Trophoblast cell (in vitro differentiated cells and primary cell): ENCODE measurements at regions not wholly inside any gene's neighbourhood (a gene's known extent, or its start where the extent isn't known, plus 50 kb on each side); places are given as distances from the start of the nearest gene placed in this dataset.

Source experiments
- DNase-seq, 2 donors: peaks; one replicate each; pipeline ENCODE4 v3.0.0-alpha.2; 2016
- H2AFZ ChIP-seq: 2 replicates; pipeline ENCODE4 v1.6.1; 2013; ENCODE audit warnings: low read length, moderate library complexity, mild to moderate bottlenecking; ENCODE audit not compliant: insufficient read depth, poor library complexity
- H2AK5ac ChIP-seq: 2 replicates; pipeline ENCODE4 v1.6.1; 2013; ENCODE audit warnings: mild to moderate bottlenecking, low read length
- H2BK120ac ChIP-seq: 2 replicates; pipeline ENCODE4 v1.6.1; 2013; ENCODE audit warnings: low read length, mild to moderate bottlenecking, moderate library complexity; ENCODE audit not compliant: insufficient read depth, poor library complexity
- H2BK12ac ChIP-seq: 2 replicates; pipeline ENCODE4 v1.6.1; 2013; ENCODE audit warnings: mild to moderate bottlenecking, low read length, moderate library complexity
- H2BK5ac ChIP-seq: 2 replicates; pipeline ENCODE4 v1.6.1; 2013; ENCODE audit warnings: low read length, low read depth, moderate library complexity, mild to moderate bottlenecking; ENCODE audit not compliant: poor library complexity
- H3K14ac ChIP-seq: 2 replicates; pipeline ENCODE4 v1.6.1; 2013; ENCODE audit warnings: mild to moderate bottlenecking, low read length
- H3K18ac ChIP-seq: 2 replicates; pipeline ENCODE4 v1.6.1; 2013; ENCODE audit warnings: mild to moderate bottlenecking, low read length
- H3K23ac ChIP-seq: 2 replicates; pipeline ENCODE4 v1.6.1; 2013; ENCODE audit warnings: low read length
- H3K27ac ChIP-seq: 2 replicates; pipeline ENCODE4 v1.5.1; 2013; ENCODE audit warnings: low read depth, mild to moderate bottlenecking, inconsistent platforms, low read length, moderate library complexity
- H3K27me3 ChIP-seq: 2 replicates; pipeline ENCODE4 v1.6.1; 2013; ENCODE audit warnings: inconsistent platforms, mild to moderate bottlenecking, low read length, moderate library complexity; ENCODE audit not compliant: insufficient read depth
- H3K36me3 ChIP-seq, 2 experiments: 1 replicate in 1 of 2; 2 replicates in 1 of 2; pipeline ENCODE4 v1.6.1; 2013; ENCODE audit warnings: low read length in 2 of 2, mild to moderate bottlenecking in 2 of 2, moderate library complexity in 1 of 2; ENCODE audit not compliant: insufficient read depth in 2 of 2, control insufficient read depth in 1 of 2
- H3K4ac ChIP-seq: 2 replicates; pipeline ENCODE4 v1.6.1; 2013; ENCODE audit warnings: low read depth, mild to moderate bottlenecking, low read length, moderate library complexity
- H3K4me1 ChIP-seq, 2 experiments: 1 replicate in 1 of 2; 2 replicates in 1 of 2; pipeline ENCODE4 v1.6.1; 2013; ENCODE audit warnings: low read length in 2 of 2, mild to moderate bottlenecking in 2 of 2, moderate library complexity in 1 of 2; ENCODE audit not compliant: insufficient read depth in 2 of 2, control insufficient read depth in 1 of 2
- H3K4me2 ChIP-seq: 2 replicates; pipeline ENCODE4 v1.6.1; 2013; ENCODE audit warnings: inconsistent platforms, mild to moderate bottlenecking, low read length, moderate library complexity
- H3K4me3 ChIP-seq: 2 replicates; pipeline ENCODE4 v1.5.1; 2013; ENCODE audit warnings: mild to moderate bottlenecking, low read depth, low read length, inconsistent platforms
- H3K79me1 ChIP-seq: one replicate; pipeline ENCODE4 v1.6.1; 2013; ENCODE audit warnings: low read length
- H3K79me2 ChIP-seq: 2 replicates; pipeline ENCODE4 v1.6.1; 2013; ENCODE audit warnings: low read length, mild to moderate bottlenecking; ENCODE audit not compliant: control insufficient read depth, insufficient read depth, poor library complexity
- H3K9ac ChIP-seq: 2 replicates; pipeline ENCODE4 v1.6.1; 2013; ENCODE audit warnings: mild to moderate bottlenecking, low read length
- H3K9me3 ChIP-seq: 2 replicates; pipeline ENCODE4 v1.6.1; 2013; ENCODE audit warnings: low read depth, mild to moderate bottlenecking, control low read depth, inconsistent platforms, low read length; ENCODE audit not compliant: insufficient read depth
- H4K12ac ChIP-seq: 2 replicates; pipeline ENCODE4 v1.6.1; 2013; ENCODE audit warnings: low read depth, mild to moderate bottlenecking, low read length, moderate library complexity
- H4K8ac ChIP-seq: 2 replicates; pipeline ENCODE4 v1.6.1; 2013; ENCODE audit warnings: low read depth, mild to moderate bottlenecking, low read length, moderate library complexity
- H4K91ac ChIP-seq: one replicate; pipeline ENCODE4 v1.6.1; 2013; ENCODE audit warnings: low read depth, mild to moderate bottlenecking, low read length, moderate library complexity
- WGBS: extraction: QIAGEN DNeasy Blood & Tissue Kit; methylation state at CpG from one replicate; pipeline ENCODE4 v1.1.7; 2013; ENCODE audit warnings: missing lambda C conversion rate; ENCODE audit not compliant: insufficient read length, insufficient coverage; ENCODE audit errors: extremely low coverage; 5-methylcytosine and 5-hydroxymethylcytosine counted together

DNA sequence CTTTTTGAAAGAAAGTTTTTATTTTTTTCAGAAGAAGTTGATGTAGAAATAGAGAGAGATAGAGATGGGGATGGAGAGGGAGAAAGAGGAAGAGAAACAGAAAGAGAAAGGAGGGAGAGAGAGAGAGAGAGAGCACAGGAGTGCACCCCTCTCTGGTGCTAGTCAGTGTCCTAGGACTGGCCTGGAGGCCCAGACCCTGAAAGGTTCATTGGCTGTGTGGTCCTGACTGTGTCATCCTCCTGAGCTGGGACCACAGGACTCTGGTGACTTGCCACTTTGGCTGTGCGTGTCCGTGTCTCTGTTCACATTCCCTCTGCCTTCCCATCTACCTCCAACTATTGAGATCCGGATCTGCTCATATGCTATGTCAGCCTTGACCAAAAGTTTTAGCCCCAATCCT, 62.1 kb upstream of the SHH start:
- WGBS = no CpG with 5 or more reads among the region's 3 CpGs
- no peak overlapping the region for H2BK120ac ChIP-seq

DNA sequence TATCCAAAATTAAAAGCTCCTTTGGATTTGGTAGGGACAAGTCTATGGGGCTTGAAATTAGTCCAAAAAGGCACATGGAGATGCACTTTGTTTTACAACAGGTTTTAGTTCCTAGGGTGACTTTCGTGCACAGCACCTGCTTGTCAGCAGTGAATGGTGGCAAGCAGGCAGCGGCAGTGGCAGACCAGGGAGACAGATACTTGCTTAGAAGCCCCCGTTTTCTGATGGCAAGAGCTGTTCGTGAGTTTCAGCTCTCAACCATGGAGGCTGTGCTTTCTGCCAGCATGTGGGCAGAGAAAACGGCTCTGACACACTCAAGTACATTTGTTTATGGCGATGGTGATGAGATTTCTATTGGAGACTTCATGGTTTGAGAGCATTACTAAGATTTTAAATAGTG, 61.7 kb upstream of the SHH start:
- Histone ChIP-seq H3K4me1 (no peaks in the 10 kb centered on the region), H3K79me2 (no peaks in the 10 kb centered on the region), H3K79me1 (no peaks in the 10 kb centered on the region), H3K36me3 (no peaks in the 10 kb centered on the region), H3K27ac (no peak overlapping the region), H4K91ac (no peak overlapping the region), H3K27me3 (no peaks in the 10 kb centered on the region), H3K4me2 (no peak overlapping the region), H2BK120ac (no peak overlapping the region), H2BK12ac (no peak overlapping the region), H2AK5ac (no peak overlapping the region), H3K4ac (no peak overlapping the region), H3K18ac (no peak overlapping the region), H3K23ac (no peak overlapping the region), H2BK5ac (no peak overlapping the region), H4K8ac (no peak overlapping the region), H3K14ac (no peak overlapping the region), H3K9ac (no peak overlapping the region), H3K4me3 (no peak overlapping the region), H4K12ac (no peak overlapping the region), H3K9me3 (peaks cover 4% of the 10 kb centered on the region), H2AFZ (no peak overlapping the region)
- DNase-seq = no peak
- no CpG with 5 or more reads among the region's 6 CpGs for WGBS

More for the DNA sequence above, 62.1 kb upstream of the SHH start:
- Histone ChIP-seq H3K27ac (no peak overlapping the region), H2AFZ (no peak overlapping the region), H3K27me3 (no peaks in the 10 kb centered on the region), H3K79me2 (no peaks in the 10 kb centered on the region), H3K4me3 (no peak overlapping the region), H2AK5ac (no peak overlapping the region), H3K4me2 (no peak overlapping the region), H4K91ac (no peak overlapping the region), H3K4ac (no peak overlapping the region), H4K12ac (no peak overlapping the region), H3K9ac (no peak overlapping the region), H3K9me3 (peaks cover 4% of the 10 kb centered on the region), H2BK12ac (no peak overlapping the region), H3K4me1 (no peaks in the 10 kb centered on the region), H3K36me3 (no peaks in the 10 kb centered on the region), H3K18ac (no peak overlapping the region), H3K14ac (no peak overlapping the region), H4K8ac (no peak overlapping the region), H3K79me1 (no peaks in the 10 kb centered on the region), H3K23ac (no peak overlapping the region), H2BK5ac (no peak overlapping the region)
- no peak for DNase-seq

DNA sequence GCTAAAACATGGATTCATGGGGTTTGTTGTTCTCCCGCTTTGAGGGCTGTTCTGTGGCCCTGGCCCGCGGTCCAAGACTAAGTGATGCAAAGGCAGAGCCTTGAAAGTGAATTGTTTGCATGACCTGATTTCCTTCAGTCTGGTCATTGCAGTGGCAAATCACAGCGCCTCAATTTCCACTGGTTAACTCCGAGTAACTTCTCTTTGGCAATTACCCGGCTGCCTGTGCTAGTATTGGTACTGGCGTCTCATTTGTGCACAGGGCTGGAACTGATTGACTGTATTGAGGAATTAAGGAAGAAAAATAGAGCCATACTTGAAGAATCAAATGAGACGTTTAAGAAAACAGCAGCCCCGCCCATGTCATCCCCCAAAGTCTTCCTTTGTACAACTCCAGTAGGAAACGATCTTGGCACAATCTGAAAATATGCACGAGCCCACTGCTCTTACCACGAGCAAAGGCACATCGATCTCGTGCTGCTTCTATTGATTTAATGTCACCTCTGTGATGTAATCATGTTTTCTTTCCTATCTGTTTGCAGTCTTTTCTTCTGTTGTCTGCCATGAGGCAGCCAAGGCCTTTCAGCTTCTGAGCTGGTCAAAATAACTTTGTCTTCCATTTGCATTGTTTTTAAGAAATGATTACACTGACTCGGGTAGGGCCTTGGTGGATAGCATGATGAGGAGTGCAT, 60.6 kb upstream of the SHH start:
- WGBS = no CpG with 5 or more reads among the region's 15 CpGs
- no peak overlapping the region for H3K27ac ChIP-seq
- no peak overlapping the region for H3K9ac ChIP-seq
- H3K9me3 ChIP-seq = peaks cover 2% of the 10 kb centered on the region
- no peak overlapping the region for H3K4me3 ChIP-seq
- H3K79me1 ChIP-seq = no peaks in the 10 kb centered on the region
- no peak overlapping the region for H2BK120ac ChIP-seq
- H2BK5ac ChIP-seq = no peak overlapping the region
- no peak overlapping the region for H3K14ac ChIP-seq
- no peak overlapping the region for H2BK12ac ChIP-seq
- no peaks in the 10 kb centered on the region for H3K36me3 ChIP-seq
- no peak overlapping the region for H4K8ac ChIP-seq
- no peaks in the 10 kb centered on the region for H3K27me3 ChIP-seq
- no peak overlapping the region for H2AK5ac ChIP-seq
- H3K23ac ChIP-seq = no peak overlapping the region
- H4K12ac ChIP-seq = no peak overlapping the region
- no peak for DNase-seq
- no peak overlapping the region for H4K91ac ChIP-seq
- no peak overlapping the region for H3K4me2 ChIP-seq
- no peaks in the 10 kb centered on the region for H3K79me2 ChIP-seq
- no peak overlapping the region for H2AFZ ChIP-seq
- H3K4ac ChIP-seq = no peak overlapping the region
- no peaks in the 10 kb centered on the region for H3K4me1 ChIP-seq
- H3K18ac ChIP-seq = no peak overlapping the region

DNA sequence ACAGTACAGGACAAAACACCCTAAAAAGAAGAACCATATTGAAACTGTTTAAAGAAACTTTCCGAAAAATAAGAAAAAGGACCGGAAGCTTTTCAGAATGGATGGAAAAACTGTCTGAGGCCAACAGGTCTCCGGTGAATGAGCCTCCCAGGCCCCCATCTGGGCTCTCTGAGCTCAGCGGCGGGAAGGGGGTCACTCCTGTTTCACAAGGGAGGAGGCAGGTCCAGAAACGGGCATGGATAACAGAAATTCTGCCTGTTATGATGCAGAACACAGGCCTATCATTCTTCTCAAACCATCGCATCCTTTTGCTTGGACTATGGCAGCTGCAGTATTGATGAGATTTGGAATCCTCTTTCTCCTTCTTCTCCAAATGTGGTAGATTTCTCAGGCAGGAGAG, 58.9 kb upstream of the SHH start:
- Histone ChIP-seq H3K4me2 (no peak overlapping the region), H3K4ac (no peak overlapping the region), H3K9ac (no peak overlapping the region), H3K27me3 (no peaks in the 10 kb centered on the region), H3K14ac (no peak overlapping the region), H3K27ac (no peak overlapping the region), H3K79me2 (no peaks in the 10 kb centered on the region), H3K4me1 (no peaks in the 10 kb centered on the region), H3K23ac (no peak overlapping the region), H4K8ac (no peak overlapping the region), H3K79me1 (no peaks in the 10 kb centered on the region), H2BK120ac (no peak overlapping the region), H3K9me3 (peaks cover 3% of the 10 kb centered on the region), H3K36me3 (no peaks in the 10 kb centered on the region), H2BK12ac (no peak overlapping the region), H4K12ac (no peak overlapping the region), H2BK5ac (no peak overlapping the region), H2AK5ac (no peak overlapping the region), H3K18ac (no peak overlapping the region), H4K91ac (no peak overlapping the region), H2AFZ (no peak overlapping the region), H3K4me3 (no peak overlapping the region)
- no CpG with 5 or more reads among the region's 7 CpGs for WGBS
- DNase-seq = no peak
